GF-D8 (cell line): ENCODE measurements at regions not wholly inside any gene's neighbourhood (a gene's known extent, or its start where the extent isn't known, plus 50 kb on each side); places are given as distances from the start of the nearest gene placed in this dataset.

Experiments used
- DNase-seq: peaks from one replicate; lab custom pipeline; 2025; lab: John Stamatoyannopoulos, UW

- no peak for DNase-seq
Observed at GRCh38 chr2:207236156-207236935, 70.6 kb upstream of the KLF7 start.

GRCh38 chr2:207238831-207239701 is 73.3 kb upstream of the KLF7 start:
- peak; percentile 65 for DNase-seq

- no peak for DNase-seq
Observed at GRCh38 chr2:207239754-207240494, 74.2 kb upstream of the KLF7 start.

GRCh38 chr2:207240649-207241048 is 74.9 kb upstream of the KLF7 start:
- peak; percentile 33 for DNase-seq

- DNase-seq = no peak
Observed at GRCh38 chr2:207241198-207241597, 75.5 kb upstream of the KLF7 start.

- no peak for DNase-seq
Observed at GRCh38 chr2:207243601-207244000, 77.9 kb upstream of the KLF7 start.

- DNase-seq = no peak
Observed at GRCh38 chr2:207244971-207245925, 79.5 kb upstream of the KLF7 start.

GRCh38 chr2:207248702-207249377 is 83.1 kb upstream of the KLF7 start:
- no peak for DNase-seq

GRCh38 chr2:207251022-207251421 is 85.3 kb upstream of the KLF7 start:
- no peak for DNase-seq

- DNase-seq = no peak
Observed at GRCh38 chr2:207251573-207252192, 85.9 kb upstream of the KLF7 start.

- no peak for DNase-seq
Observed at GRCh38 chr2:207252416-207252815, 86.7 kb upstream of the KLF7 start.

GRCh38 chr2:207252979-207253645 is 87.4 kb upstream of the KLF7 start:
- DNase-seq = no peak

- no peak for DNase-seq
Observed at GRCh38 chr2:207253666-207254345, 88.1 kb upstream of the KLF7 start.

GRCh38 chr2:207254591-207255464 is 89.1 kb upstream of the KLF7 start:
- DNase-seq = peak; percentile 18

GRCh38 chr2:207255565-207256470 is 90.1 kb upstream of the KLF7 start:
- DNase-seq = no peak

- DNase-seq = no peak
Observed at GRCh38 chr2:207256476-207257207, 90.9 kb upstream of the KLF7 start.
